ENCODE measurements at regions not wholly inside any gene's neighbourhood (a gene's known extent, or its start where the extent isn't known, plus 50 kb on each side); places are given as distances from the start of the nearest gene placed in this dataset.

DNA sequence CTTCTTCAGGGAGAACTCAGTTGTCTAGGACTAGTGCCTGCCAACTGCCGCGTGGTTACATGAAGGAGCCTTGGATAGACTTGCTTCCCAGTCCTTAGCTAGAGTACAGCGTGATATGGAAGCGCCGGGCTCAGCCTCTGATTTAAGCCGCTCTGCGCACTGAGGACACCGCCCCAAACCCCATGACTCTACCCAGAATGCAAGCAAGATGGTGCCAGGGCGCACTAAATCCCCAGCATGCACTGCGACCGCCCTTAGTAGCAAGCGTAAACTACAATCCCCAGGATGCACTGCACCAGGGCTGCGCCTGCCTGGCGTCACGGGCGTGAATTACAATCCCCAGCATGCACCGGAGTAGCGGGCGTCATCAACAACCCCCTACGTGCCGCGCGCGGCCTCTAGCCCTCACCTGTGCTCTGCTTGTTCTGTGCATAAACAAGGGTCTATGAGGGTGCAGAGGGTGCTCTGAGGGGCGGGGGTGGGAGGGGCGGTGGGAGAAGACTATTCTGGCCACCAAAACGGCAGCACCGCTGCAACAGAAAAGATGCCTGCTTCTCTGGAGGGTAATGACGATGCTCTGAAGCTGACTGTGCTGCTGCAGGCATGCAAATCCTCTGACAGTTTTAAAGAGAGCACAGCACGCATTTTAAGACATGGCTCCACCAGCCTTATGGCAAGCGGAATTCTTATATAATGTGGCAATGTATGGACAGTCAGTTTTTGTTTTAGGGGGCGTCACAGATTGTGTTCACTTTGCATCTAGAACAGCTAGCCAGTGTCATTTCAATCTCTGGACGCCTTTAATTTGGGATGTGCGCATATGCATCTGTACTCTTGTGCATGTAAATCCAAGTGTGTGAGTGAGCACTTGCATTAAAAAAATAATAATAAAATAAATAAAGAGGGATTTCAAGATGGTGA, 282.5 kb upstream of the MYT1L start:
- Histone ChIP-seq H3K27ac (ENCODE audit: low read depth, low read length) (no peak overlapping the region), H3K4me2 (ENCODE audit: low read length) (peak overlapping the region; percentile 53), H2AFZ (ENCODE audit: low read depth, low read length, poor library complexity, severe bottlenecking) (peak overlapping the region; percentile 91), H4K20me1 (ENCODE audit: insufficient read depth) (no peaks in the 10 kb centered on the region), H3K27me3 (ENCODE audit: insufficient read depth, low read length) (0 out of 2 replicates have a peak, but pooled peaks cover 7% of the 10 kb centered on the region), H3K79me2 (ENCODE audit: insufficient read depth, low read length) (no peaks in the 10 kb centered on the region), H3K9me2 (ENCODE audit: insufficient read depth) (no peaks in the 10 kb centered on the region), H3K9ac (ENCODE audit: low read length) (no peak overlapping the region), H3K36me3 (ENCODE audit: control insufficient read depth in 1 of 2, insufficient read depth in 2 of 2, low read length in 2 of 2) (no peaks in the 10 kb centered on the region), H3K4me3 (replicated peaks in 1 of 2; ENCODE audit: low read depth in 1 of 2, low read length in 2 of 2) (peak overlapping the region; percentile 27 to 40), H3K9me3 (ENCODE audit: control insufficient read depth in 1 of 2, insufficient read depth in 1 of 2, low read depth in 1 of 2, low read length in 2 of 2) (no peaks in the 10 kb centered on the region), H3K4me1 (ENCODE audit: control insufficient read depth in 1 of 2, insufficient read depth in 2 of 2, low read length in 2 of 2) (peaks cover 4% of the 10 kb centered on the region in 2 experiments; a peak in 2 of 4 replicates)
- RAD21 ChIA-PET (ENCODE audit: low non-redundant PET in 1 of 2, low total read pairs in 2 of 2, uncharacterized antibody in 2 of 2, unreplicated experiment in 2 of 2): no interaction called here
- CTCF ChIA-PET: no interaction called here
- POLR2A ChIA-PET: no interaction called here
- intact Hi-C loops (cut with micrococcal nuclease): no loop called here
- TF ChIP-seq, protein P1, sequence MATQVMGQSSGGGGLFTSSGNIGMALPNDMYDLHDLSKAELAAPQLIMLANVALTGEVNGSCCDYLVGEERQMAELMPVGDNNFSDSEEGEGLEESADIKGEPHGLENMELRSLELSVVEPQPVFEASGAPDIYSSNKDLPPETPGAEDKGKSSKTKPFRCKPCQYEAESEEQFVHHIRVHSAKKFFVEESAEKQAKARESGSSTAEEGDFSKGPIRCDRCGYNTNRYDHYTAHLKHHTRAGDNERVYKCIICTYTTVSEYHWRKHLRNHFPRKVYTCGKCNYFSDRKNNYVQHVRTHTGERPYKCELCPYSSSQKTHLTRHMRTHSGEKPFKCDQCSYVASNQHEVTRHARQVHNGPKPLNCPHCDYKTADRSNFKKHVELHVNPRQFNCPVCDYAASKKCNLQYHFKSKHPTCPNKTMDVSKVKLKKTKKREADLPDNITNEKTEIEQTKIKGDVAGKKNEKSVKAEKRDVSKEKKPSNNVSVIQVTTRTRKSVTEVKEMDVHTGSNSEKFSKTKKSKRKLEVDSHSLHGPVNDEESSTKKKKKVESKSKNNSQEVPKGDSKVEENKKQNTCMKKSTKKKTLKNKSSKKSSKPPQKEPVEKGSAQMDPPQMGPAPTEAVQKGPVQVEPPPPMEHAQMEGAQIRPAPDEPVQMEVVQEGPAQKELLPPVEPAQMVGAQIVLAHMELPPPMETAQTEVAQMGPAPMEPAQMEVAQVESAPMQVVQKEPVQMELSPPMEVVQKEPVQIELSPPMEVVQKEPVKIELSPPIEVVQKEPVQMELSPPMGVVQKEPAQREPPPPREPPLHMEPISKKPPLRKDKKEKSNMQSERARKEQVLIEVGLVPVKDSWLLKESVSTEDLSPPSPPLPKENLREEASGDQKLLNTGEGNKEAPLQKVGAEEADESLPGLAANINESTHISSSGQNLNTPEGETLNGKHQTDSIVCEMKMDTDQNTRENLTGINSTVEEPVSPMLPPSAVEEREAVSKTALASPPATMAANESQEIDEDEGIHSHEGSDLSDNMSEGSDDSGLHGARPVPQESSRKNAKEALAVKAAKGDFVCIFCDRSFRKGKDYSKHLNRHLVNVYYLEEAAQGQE (IDR thresholded peaks at IDR 0.05; ENCODE audit: low read depth): no peak
- TF ChIP-seq MAX (IDR thresholded peaks at IDR 0.05): peak; percentile 66
- peak; percentile 94 for TF ChIP-seq CBX3 (IDR thresholded peaks at IDR 0.05; ENCODE audit: low read depth)
- 0 out of 2 replicates have a peak, but pooled peaks have one; percentile 7 for TF ChIP-seq SP1 (IDR thresholded peaks at IDR 0.05; ENCODE audit: low read depth)
- peak; percentile 79 for TF ChIP-seq POLR2AphosphoS5 (IDR thresholded peaks at IDR 0.05; ENCODE audit: low read depth, low read length)
- no peak for TF ChIP-seq ZNF274 (IDR thresholded peaks at IDR 0.05; ENCODE audit: low read depth, low read length)
- TF ChIP-seq ZBTB33 (IDR thresholded peaks at IDR 0.05; ENCODE audit: extremely low read depth, insufficient replicate concordance, low read length): peak; percentile 76
- peak; percentile 89 for TF ChIP-seq YY1 (IDR thresholded peaks at IDR 0.05; ENCODE audit: extremely low read depth, insufficient replicate concordance, low read depth, low read length)
- no peak for TF ChIP-seq JUND (IDR thresholded peaks at IDR 0.05)
- TF ChIP-seq SIN3A (IDR thresholded peaks at IDR 0.05; ENCODE audit: low read depth): no peak
- TF ChIP-seq, protein P2, sequence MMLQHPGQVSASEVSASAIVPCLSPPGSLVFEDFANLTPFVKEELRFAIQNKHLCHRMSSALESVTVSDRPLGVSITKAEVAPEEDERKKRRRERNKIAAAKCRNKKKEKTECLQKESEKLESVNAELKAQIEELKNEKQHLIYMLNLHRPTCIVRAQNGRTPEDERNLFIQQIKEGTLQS (IDR thresholded peaks at IDR 0.05): no peak
- no peak for TF ChIP-seq EZH2phosphoT487 (IDR thresholded peaks at IDR 0.05; ENCODE audit: borderline replicate concordance)
- TF ChIP-seq ELF1 (IDR thresholded peaks at IDR 0.05; ENCODE audit: borderline replicate concordance, low read depth): no peak
- TF ChIP-seq SRF (IDR thresholded peaks at IDR 0.05; ENCODE audit: low read depth): no peak
- no peak for TF ChIP-seq TCF7L2 (IDR thresholded peaks at IDR 0.05; ENCODE audit: borderline replicate concordance, extremely low read depth, insufficient read depth, insufficient read length)
- TF ChIP-seq ZFX (IDR thresholded peaks at IDR 0.05): no peak
- peak; percentile 98 for ATAC-seq
- no TSS peak for BruUV-seq (replicated peaks)
- DNase-seq (ENCODE audit: low read depth, low spot score): peak; percentile 77

Measured in HCT116 (cell line).